Neural progenitor cell (in vitro differentiated cells): ENCODE measurements at regions not wholly inside any gene's neighbourhood (a gene's known extent, or its start where the extent isn't known, plus 50 kb on each side); places are given as distances from the start of the nearest gene placed in this dataset.

Experiments
- DNase-seq: peaks from one replicate; pipeline ENCODE4 v3.0.0-alpha.2; 2016; ENCODE audit warnings: low spot score
- H2AFZ ChIP-seq: fragments of 200-600 bp; sonication (generic); replicated peaks from 2 replicates; pipeline ENCODE4 v1.6.1; 2016; ENCODE audit warnings: antibody characterized with exemption
- H3F3A ChIP-seq: fragments of 200-600 bp; sonication (generic); 2 replicates; pipeline ENCODE4 v1.6.1; 2016; ENCODE audit warnings: antibody characterized with exemption, low read depth
- H3K27ac ChIP-seq: fragments of 200-600 bp; sonication (generic); 2 replicates; pipeline ENCODE4 v1.5.1; 2016; ENCODE audit warnings: mild to moderate bottlenecking
- H3K27me3 ChIP-seq: fragments of 200-600 bp; sonication (generic); 2 replicates; pipeline ENCODE4 v1.6.1; 2016; ENCODE audit warnings: mild to moderate bottlenecking, moderate library complexity
- H3K36me3 ChIP-seq: fragments of 200-600 bp; sonication (generic); 2 replicates; pipeline ENCODE4 v1.5.1; 2016
- H3K4me1 ChIP-seq: fragments of 200-600 bp; sonication (generic); 2 replicates; pipeline ENCODE4 v1.6.1; 2016; ENCODE audit warnings: mixed run types
- H3K4me2 ChIP-seq: fragments of 200-600 bp; sonication (generic); 2 replicates; pipeline ENCODE4 v1.6.1; 2016
- H3K4me3 ChIP-seq: fragments of 200-600 bp; sonication (generic); 2 replicates; pipeline ENCODE4 v1.5.1; 2016
- H3K79me2 ChIP-seq: fragments of 200-600 bp; sonication (generic); 2 replicates; pipeline ENCODE4 v1.6.1; 2016; ENCODE audit warnings: low read depth
- H3K9ac ChIP-seq: fragments of 200-600 bp; sonication (generic); 2 replicates; pipeline ENCODE4 v1.6.1; 2016
- H3K9me3 ChIP-seq: fragments of 200-600 bp; sonication (generic); 2 replicates; pipeline ENCODE4 v1.5.1; 2016; ENCODE audit warnings: low read depth
- H4K20me1 ChIP-seq: fragments of 200-600 bp; sonication (generic); 2 replicates; pipeline ENCODE4 v1.6.1; 2016; ENCODE audit warnings: low read depth
- H3K27ac Mint-ChIP-seq: 3 replicates; pipeline ENCODE4 v1.8.0; 2021; ENCODE audit warnings: mixed read lengths
- H3K27me3 Mint-ChIP-seq: 2 replicates; pipeline ENCODE4 v1.8.0; 2022; ENCODE audit warnings: low read depth, mild to moderate bottlenecking, inconsistent platforms, moderate library complexity, mixed read lengths; ENCODE audit not compliant: insufficient read depth
- H3K36me3 Mint-ChIP-seq: 3 replicates; pipeline ENCODE4 v1.8.0; 2021; ENCODE audit warnings: mixed read lengths
- H3K4me1 Mint-ChIP-seq: 3 replicates; pipeline ENCODE4 v1.8.0; 2021; ENCODE audit warnings: mixed read lengths
- H3K4me3 Mint-ChIP-seq: 3 replicates; pipeline ENCODE4 v1.8.0; 2021; ENCODE audit warnings: mild to moderate bottlenecking, moderate library complexity, mixed read lengths
- H3K9me3 Mint-ChIP-seq: 3 replicates; pipeline ENCODE4 v1.8.0; 2020; ENCODE audit warnings: mixed read lengths
- CTCF ChIP-seq: fragments of 200-600 bp; sonication (generic); IDR thresholded peaks from 2 replicates; pipeline ENCODE4 v1.5.1; 2017; ENCODE audit warnings: antibody characterized with exemption, mild to moderate bottlenecking
- EZH2 ChIP-seq: fragments of 200-600 bp; sonication (generic); IDR thresholded peaks from 2 replicates; pipeline ENCODE4 v1.6.1; 2017; ENCODE audit warnings: antibody characterized with exemption, mild to moderate bottlenecking, moderate library complexity
- EZH2phosphoT487 ChIP-seq: fragments of 200-600 bp; sonication (generic); IDR thresholded peaks from 2 replicates; pipeline ENCODE4 v1.6.1; 2017; ENCODE audit warnings: antibody characterized with exemption

DNA sequence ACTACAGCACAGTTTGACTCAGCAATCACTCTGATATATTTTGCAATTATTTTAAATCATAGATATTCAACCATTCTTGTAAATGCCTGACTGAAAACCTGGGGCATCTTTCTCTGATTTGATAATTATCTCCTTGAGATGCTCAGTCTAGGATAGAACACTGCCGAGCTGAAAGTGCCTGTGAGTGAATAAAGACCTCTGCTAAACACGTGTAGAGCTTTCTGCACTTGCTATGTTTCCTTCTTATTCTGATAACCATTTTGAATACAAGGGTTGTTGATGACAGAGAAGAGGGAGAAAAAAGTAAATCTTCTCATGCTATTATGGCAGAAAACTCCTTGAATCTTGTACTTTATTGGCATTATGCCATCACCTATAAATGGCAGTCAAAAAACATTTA lies 1843.4 kb upstream of the IGFBP7 start:
- H3K4me1 Mint-ChIP-seq = no peaks in the 10 kb centered on the region

DNA sequence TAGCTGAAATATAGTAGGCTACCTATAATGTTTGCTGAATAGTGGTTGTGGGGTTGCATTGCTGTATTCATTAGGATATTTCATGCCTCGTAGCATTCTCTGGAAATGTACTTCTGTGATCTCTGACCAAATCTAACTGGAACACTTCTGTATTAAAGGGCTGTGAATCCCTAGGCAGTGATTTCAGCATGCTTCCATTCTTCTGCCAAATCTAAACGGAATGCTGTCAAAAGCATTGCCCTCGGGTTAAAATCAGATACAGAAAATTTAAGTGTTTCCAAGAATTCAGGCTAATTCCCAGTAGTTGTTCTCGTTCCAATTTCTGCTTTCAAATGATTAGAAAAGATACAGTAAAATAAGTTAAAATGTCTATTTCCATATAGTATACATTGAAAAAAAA lies 1847.5 kb upstream of the IGFBP7 start:
- Mint-ChIP-seq H3K9me3 (no peaks in the 10 kb centered on the region), H3K4me1 (no peaks in the 10 kb centered on the region), H3K27me3 (no peaks in the 10 kb centered on the region), H3K4me3 (no peak overlapping the region), H3K36me3 (no peaks in the 10 kb centered on the region), H3K27ac (no peak overlapping the region)
- Histone ChIP-seq H3K79me2 (no peaks in the 10 kb centered on the region), H3F3A (no peaks in the 10 kb centered on the region), H2AFZ (no peak overlapping the region), H3K4me3 (no peak overlapping the region), H3K27ac (no peak overlapping the region), H3K9me3 (no peaks in the 10 kb centered on the region), H3K9ac (no peak overlapping the region), H3K4me2 (no peak overlapping the region), H3K27me3 (no peaks in the 10 kb centered on the region), H3K36me3 (no peaks in the 10 kb centered on the region), H4K20me1 (no peaks in the 10 kb centered on the region), H3K4me1 (no peaks in the 10 kb centered on the region)
- no peak for TF ChIP-seq EZH2phosphoT487
- no peak for DNase-seq

More for the DNA sequence above, 1843.4 kb upstream of the IGFBP7 start:
- no peaks in the 10 kb centered on the region for H4K20me1 ChIP-seq
- TF ChIP-seq CTCF (no peak), EZH2phosphoT487 (no peak), EZH2 (no peak)
- H3K4me2 ChIP-seq = no peak overlapping the region
- no peaks in the 10 kb centered on the region for H3K4me1 ChIP-seq
- no peaks in the 10 kb centered on the region for H3K27me3 ChIP-seq
- no peaks in the 10 kb centered on the region for H3F3A ChIP-seq
- H2AFZ ChIP-seq = no peak overlapping the region
- H3K9ac ChIP-seq = no peak overlapping the region
- Mint-ChIP-seq H3K27me3 (no peaks in the 10 kb centered on the region), H3K27ac (no peak overlapping the region), H3K9me3 (peaks cover under 1% of the 10 kb centered on the region), H3K36me3 (no peaks in the 10 kb centered on the region), H3K4me3 (no peak overlapping the region)
- no peaks in the 10 kb centered on the region for H3K9me3 ChIP-seq
- no peaks in the 10 kb centered on the region for H3K79me2 ChIP-seq
- H3K4me3 ChIP-seq = no peak overlapping the region
- no peak overlapping the region for H3K27ac ChIP-seq
- DNase-seq = no peak
- no peaks in the 10 kb centered on the region for H3K36me3 ChIP-seq

DNA sequence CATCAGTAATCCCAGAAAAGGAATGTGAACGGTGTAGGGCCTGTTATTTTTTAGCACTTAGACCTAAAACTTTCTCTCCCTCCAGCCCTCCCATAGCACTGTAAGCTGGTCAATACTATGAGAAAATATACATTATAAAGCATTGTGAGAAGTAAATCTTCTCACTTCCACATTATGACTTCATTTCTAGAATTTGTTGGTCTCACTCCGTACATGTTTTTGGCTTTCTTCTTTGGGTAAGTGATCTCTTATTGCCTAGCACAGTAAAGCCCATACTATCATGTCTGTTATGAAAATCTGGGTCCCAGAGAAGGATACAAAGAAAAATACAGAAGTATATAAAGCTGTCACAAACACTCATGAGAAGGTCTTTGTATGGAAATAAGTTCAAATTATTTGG lies 1851.1 kb upstream of the IGFBP7 start:
- Histone ChIP-seq H3K4me1 (no peaks in the 10 kb centered on the region), H3K79me2 (no peaks in the 10 kb centered on the region), H2AFZ (no peak overlapping the region), H3K9me3 (no peaks in the 10 kb centered on the region), H3K9ac (no peak overlapping the region), H3K27ac (no peak overlapping the region), H3K27me3 (no peaks in the 10 kb centered on the region), H3K36me3 (no peaks in the 10 kb centered on the region), H3K4me3 (no peak overlapping the region), H4K20me1 (no peaks in the 10 kb centered on the region), H3K4me2 (no peak overlapping the region), H3F3A (no peaks in the 10 kb centered on the region)
- no peak for TF ChIP-seq CTCF
- Mint-ChIP-seq H3K27me3 (no peaks in the 10 kb centered on the region), H3K4me1 (no peaks in the 10 kb centered on the region), H3K27ac (no peak overlapping the region), H3K4me3 (no peak overlapping the region), H3K9me3 (no peaks in the 10 kb centered on the region), H3K36me3 (no peaks in the 10 kb centered on the region)
- no peak for DNase-seq

- Histone ChIP-seq H3F3A (no peaks in the 10 kb centered on the region), H3K9ac (no peak overlapping the region), H4K20me1 (no peaks in the 10 kb centered on the region), H3K4me2 (no peak overlapping the region), H3K79me2 (no peaks in the 10 kb centered on the region), H3K4me1 (no peaks in the 10 kb centered on the region), H3K27me3 (no peaks in the 10 kb centered on the region), H3K36me3 (no peaks in the 10 kb centered on the region), H3K9me3 (no peaks in the 10 kb centered on the region), H3K4me3 (no peak overlapping the region), H3K27ac (no peak overlapping the region), H2AFZ (no peak overlapping the region)
- no peak for DNase-seq
- H3K9me3 Mint-ChIP-seq = no peaks in the 10 kb centered on the region
- H3K36me3 Mint-ChIP-seq = no peaks in the 10 kb centered on the region
- no peak for TF ChIP-seq EZH2phosphoT487
- TF ChIP-seq EZH2 = no peak
- TF ChIP-seq CTCF = no peak
- no peaks in the 10 kb centered on the region for H3K27me3 Mint-ChIP-seq
- H3K4me1 Mint-ChIP-seq = no peaks in the 10 kb centered on the region
- no peak overlapping the region for H3K4me3 Mint-ChIP-seq
- no peak overlapping the region for H3K27ac Mint-ChIP-seq
Measured at GRCh38 chr4:58961925-58962324, 1851.7 kb upstream of the IGFBP7 start.
